H1 (cell line): ENCODE measurements at regions not wholly inside any gene's neighbourhood (a gene's known extent, or its start where the extent isn't known, plus 50 kb on each side); places are given as distances from the start of the nearest gene placed in this dataset.

Experiments
- CTCF ChIA-PET: fragments of 300-600 bp; sonication (Branson Sonifier 250); formaldehyde crosslinking; loops from one replicate; lab custom pipeline; 2021; ENCODE audit not compliant: partially characterized antibody; lab: Charles Lee
- POLR2A ChIA-PET: fragments of 300-600 bp; sonication (Branson Sonifier 250); formaldehyde crosslinking; loops from one replicate; lab custom pipeline; 2021; ENCODE audit warnings: inconsistent platforms; ENCODE audit not compliant: partially characterized antibody; lab: Charles Lee
- DNase-seq, 2 experiments: peaks; one replicate each; pipeline versions ENCODE4 v3.0.0 to v3.0.0-alpha.2; 2010 to 2022; ENCODE audit warnings: low spot score in 2 of 2, low read depth in 1 of 2, mixed read lengths in 1 of 2
- FAIRE-seq: peaks from 2 replicates; lab custom pipeline; 2011; peaks lifted over from hg19 to GRCh38; lab: Jason Lieb, UNC
- H2AFZ ChIP-seq: 2 replicates; pipeline ENCODE4 v1.8.1; 2012; ENCODE audit warnings: low read length, inconsistent platforms
- H2AK5ac ChIP-seq: 2 replicates; pipeline ENCODE4 v1.6.1; 2013; ENCODE audit warnings: low read depth, low read length
- H2BK120ac ChIP-seq: replicated peaks from 2 replicates; pipeline ENCODE3; 2013; ENCODE audit warnings: low read depth, low read length, inconsistent platforms
- H2BK12ac ChIP-seq: 2 replicates; pipeline ENCODE4 v1.6.1; 2013; ENCODE audit warnings: low read depth, low read length
- H2BK15ac ChIP-seq: 2 replicates; pipeline ENCODE4 v1.6.1; 2013; ENCODE audit warnings: low read length
- H2BK20ac ChIP-seq: 2 replicates; pipeline ENCODE4 v1.6.1; 2013; ENCODE audit warnings: low read length
- H2BK5ac ChIP-seq: 2 replicates; pipeline ENCODE4 v1.6.1; 2013; ENCODE audit warnings: low read depth, low read length
- H3K14ac ChIP-seq: 2 replicates; pipeline ENCODE4 v1.6.1; 2013; ENCODE audit warnings: inconsistent platforms; ENCODE audit not compliant: insufficient read length
- H3K18ac ChIP-seq: 2 replicates; pipeline ENCODE4 v1.6.1; 2013; ENCODE audit warnings: low read length; ENCODE audit errors: extremely low read depth
- H3K23ac ChIP-seq: 2 replicates; pipeline ENCODE4 v1.6.1; 2013; ENCODE audit warnings: inconsistent platforms; ENCODE audit not compliant: insufficient read length
- H3K23me2 ChIP-seq: 2 replicates; pipeline ENCODE4 v1.6.1; 2013; ENCODE audit warnings: low read depth, low read length
- H3K27ac ChIP-seq: 2 replicates; pipeline ENCODE4 v1.6.1; 2011; ENCODE audit warnings: low read depth, low read length, inconsistent platforms
- H3K27me3 ChIP-seq, 4 experiments: replicated peaks in 1 of 4; 1 replicate in 1 of 4; 2 replicates in 3 of 4; pipeline versions ENCODE4 v1.6.1 to v1.8.1; 2011 to 2013; ENCODE audit warnings: low read length in 3 of 4, mild to moderate bottlenecking in 3 of 4, inconsistent platforms in 2 of 4, mixed read lengths in 2 of 4, moderate library complexity in 1 of 4; ENCODE audit not compliant: control insufficient read depth in 3 of 4, insufficient read depth in 3 of 4; ENCODE audit errors: extremely low read depth in 1 of 4
- H3K36me3 ChIP-seq, 4 experiments: 2 replicates each; pipeline versions ENCODE4 v1.6.1 to v1.8.1; 2011 to 2013; ENCODE audit warnings: mild to moderate bottlenecking in 4 of 4, low read length in 3 of 4, moderate library complexity in 2 of 4, control low read depth in 1 of 4, inconsistent platforms in 1 of 4; ENCODE audit not compliant: insufficient read depth in 4 of 4, control insufficient read depth in 2 of 4
- H3K4ac ChIP-seq: replicated peaks from 2 replicates; pipeline ENCODE3; 2013; ENCODE audit warnings: low read length, low read depth, mixed read lengths, inconsistent platforms; ENCODE audit not compliant: insufficient read length
- H3K4me1 ChIP-seq, 4 experiments: replicated peaks in 1 of 4; 1 replicate in 1 of 4; 2 replicates in 3 of 4; pipeline versions ENCODE4 v1.6.1 to v1.8.1; 2011 to 2013; ENCODE audit warnings: low read length in 3 of 4, inconsistent platforms in 2 of 4, mixed read lengths in 1 of 4; ENCODE audit not compliant: insufficient read depth in 4 of 4, control insufficient read depth in 3 of 4
- H3K4me2 ChIP-seq, 2 experiments: 2 replicates each; pipeline versions ENCODE4 v1.6.1 to v1.8.1; 2011 to 2013; ENCODE audit warnings: low read depth in 2 of 2, low read length in 2 of 2, control low read depth in 1 of 2, inconsistent platforms in 1 of 2, mild to moderate bottlenecking in 1 of 2; ENCODE audit not compliant: insufficient read depth in 1 of 2
- H3K4me3 ChIP-seq, 4 experiments: fragments of 200-600, 300-600 bp in 1 of 4; sonication (generic), shearing (Covaris generic), sonication (Bioruptor Twin) in 1 of 4; 2 replicates each; pipeline versions ENCODE4 v1.5.1 to v1.8.1; 2011 to 2016; ENCODE audit warnings: low read length in 4 of 4, low read depth in 3 of 4, control low read depth in 2 of 4, inconsistent platforms in 2 of 4, mild to moderate bottlenecking in 2 of 4, mixed read lengths in 1 of 4, moderate library complexity in 1 of 4; ENCODE audit not compliant: insufficient read depth in 2 of 4; ENCODE audit errors: extremely low read depth in 1 of 4
- H3K56ac ChIP-seq: replicated peaks from 2 replicates; pipeline ENCODE3; 2013; ENCODE audit warnings: low read depth, mild to moderate bottlenecking, mixed read lengths, low read length, inconsistent platforms; ENCODE audit not compliant: insufficient read length
- H3K79me1 ChIP-seq: 2 replicates; pipeline ENCODE4 v1.6.1; 2013; ENCODE audit warnings: low read depth, low read length, control low read depth
- H3K79me2 ChIP-seq, 2 experiments: 2 replicates each; pipeline versions ENCODE4 v1.6.1 to v1.8.1; 2012 to 2013; ENCODE audit warnings: low read length in 2 of 2, mild to moderate bottlenecking in 2 of 2, inconsistent platforms in 1 of 2; ENCODE audit not compliant: insufficient read depth in 2 of 2, control insufficient read depth in 1 of 2
- H3K9ac ChIP-seq, 4 experiments: replicated peaks in 1 of 4; 1 replicate in 1 of 4; 2 replicates in 3 of 4; pipeline versions ENCODE4 v1.6.1 to v1.8.1; 2011 to 2013; ENCODE audit warnings: low read depth in 3 of 4, low read length in 3 of 4, control low read depth in 2 of 4, mild to moderate bottlenecking in 2 of 4, moderate library complexity in 2 of 4, inconsistent platforms in 1 of 4; ENCODE audit errors: extremely low read depth in 1 of 4
- H3K9me3 ChIP-seq, 2 experiments: 2 replicates each; pipeline versions ENCODE4 v1.6.1 to v1.8.1; 2012 to 2013; ENCODE audit warnings: mild to moderate bottlenecking in 2 of 2, moderate library complexity in 2 of 2, control low read depth in 1 of 2, inconsistent platforms in 1 of 2, low read depth in 1 of 2, low read length in 1 of 2, mixed read lengths in 1 of 2; ENCODE audit not compliant: insufficient read depth in 2 of 2
- H4K20me1 ChIP-seq, 2 experiments: replicated peaks in 1 of 2; 2 replicates each; pipeline versions ENCODE3 to v1.8.1; 2011 to 2013; ENCODE audit warnings: inconsistent platforms in 2 of 2, low read length in 2 of 2, mild to moderate bottlenecking in 1 of 2; ENCODE audit not compliant: insufficient read depth in 2 of 2, control insufficient read depth in 1 of 2
- H4K5ac ChIP-seq: 2 replicates; pipeline ENCODE4 v1.6.1; 2013; ENCODE audit warnings: low read length, low read depth, mixed read lengths, inconsistent platforms; ENCODE audit not compliant: insufficient read length
- H4K8ac ChIP-seq: 2 replicates; pipeline ENCODE4 v1.8.0; 2013; ENCODE audit warnings: mild to moderate bottlenecking, moderate library complexity, low read length, inconsistent platforms; ENCODE audit not compliant: insufficient read depth; ENCODE audit errors: extremely low read depth
- H4K91ac ChIP-seq: replicated peaks from 2 replicates; pipeline ENCODE3; 2013; ENCODE audit warnings: low read length, mixed read lengths, inconsistent platforms; ENCODE audit not compliant: insufficient read length
- SAP30 ChIP-seq: fragments of 300-600 bp; sonication (generic); IDR thresholded peaks from 2 replicates; pipeline ENCODE4 v1.7.1; 2012; ENCODE audit warnings: low read length, moderate library complexity, mild to moderate bottlenecking, inconsistent platforms; ENCODE audit not compliant: insufficient read depth, insufficient replicate concordance
- TAF1 ChIP-seq: IDR thresholded peaks from 2 replicates; pipeline ENCODE4 v1.6.1; 2011; ENCODE audit warnings: mild to moderate bottlenecking, low read depth, low read length
- WGBS, 2 experiments: shearing (Covaris generic) in 1 of 2; methylation state at CpG; one replicate each; pipeline versions ENCODE4 v1.1.6 to v1.1.7; 2013 to 2015; ENCODE audit warnings: low lambda C conversion rate in 2 of 2, mixed read lengths in 2 of 2, inconsistent platforms in 1 of 2, low coverage in 1 of 2, missing lambda C conversion rate in 1 of 2; ENCODE audit not compliant: insufficient replicate concordance in 2 of 2, insufficient coverage in 1 of 2, insufficient read length in 1 of 2; ENCODE audit errors: extremely low coverage in 1 of 2, missing lambda C conversion rate in 1 of 2; 5-methylcytosine and 5-hydroxymethylcytosine counted together

DNA sequence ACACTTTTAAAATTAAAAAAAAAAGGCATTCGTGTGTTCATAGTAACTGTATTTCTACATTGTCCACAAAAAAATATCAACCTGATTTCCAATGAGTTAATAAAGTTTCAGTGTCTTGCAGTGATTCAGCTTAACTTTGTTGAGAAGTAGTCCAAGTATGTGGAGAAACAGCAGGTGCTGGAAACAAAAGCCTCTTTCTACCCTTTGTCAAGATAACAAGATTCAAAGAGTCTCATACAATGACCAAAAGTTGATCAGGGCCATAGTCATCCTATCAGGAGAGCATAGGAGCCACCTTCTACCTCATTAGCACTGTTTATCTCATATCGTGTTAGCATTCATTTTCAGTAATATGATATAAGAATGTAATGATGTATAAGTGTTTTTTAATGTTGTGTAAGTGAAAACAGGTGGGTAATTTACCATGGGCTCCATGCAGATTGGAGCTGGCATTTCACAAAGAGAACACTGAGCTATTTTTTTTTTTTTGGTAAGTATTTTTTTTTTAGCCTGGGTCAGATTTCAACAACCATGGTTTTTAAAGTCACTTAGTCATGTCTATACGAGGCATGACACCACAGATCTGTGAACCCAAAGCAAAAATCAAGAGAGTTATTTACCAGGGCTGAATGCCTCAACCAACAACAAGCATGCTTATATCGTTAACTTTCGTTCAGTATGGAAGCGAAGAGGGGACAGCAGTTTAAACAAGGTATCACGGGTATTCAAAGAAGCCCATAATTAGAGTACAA is 165.0 kb upstream of the ZNF521 start:
- H2BK15ac ChIP-seq = no peak overlapping the region
- ChIA-PET CTCF (interaction anchor here (0.8 to 1.2 kb wide), 3 partner anchors 10 to 380 kb away, joined by 3 to 4 read pairs (median 3); no protein-coding TSS in a partner anchor), POLR2A (no interaction called here)
- H3K9ac ChIP-seq = no peak overlapping the region
- no peak overlapping the region for H3K4me2 ChIP-seq
- no peak overlapping the region for H4K8ac ChIP-seq
- no peaks in the 10 kb centered on the region for H3K36me3 ChIP-seq
- H2BK120ac ChIP-seq = no peak overlapping the region
- no peak overlapping the region for H3K27ac ChIP-seq
- H3K18ac ChIP-seq = no peak overlapping the region
- DNase-seq = no peak
- no peak for FAIRE-seq
- H2BK20ac ChIP-seq = no peak overlapping the region
- H3K23me2 ChIP-seq = no peaks in the 10 kb centered on the region
- H4K20me1 ChIP-seq = no peaks in the 10 kb centered on the region
- H3K4me3 ChIP-seq = no peak overlapping the region
- no peak overlapping the region for H2BK5ac ChIP-seq
- H3K14ac ChIP-seq = no peak overlapping the region
- H2AK5ac ChIP-seq = no peak overlapping the region
- WGBS, 2 experiments = 87% methylated on average over 7 of the region's 7 CpGs; no CpG with 5 or more reads in 1 of the 2 experiments
- no peak overlapping the region for H4K5ac ChIP-seq
- no peaks in the 10 kb centered on the region for H3K27me3 ChIP-seq
- H3K4ac ChIP-seq = no peak overlapping the region
- no peaks in the 10 kb centered on the region for H3K79me2 ChIP-seq
- H2BK12ac ChIP-seq = no peak overlapping the region
- no peaks in the 10 kb centered on the region for H3K9me3 ChIP-seq
- no peak overlapping the region for H2AFZ ChIP-seq
- no peak overlapping the region for H3K23ac ChIP-seq
- TF ChIP-seq SAP30 (no peak), TAF1 (no peak)
- H3K56ac ChIP-seq = no peak overlapping the region
- H3K4me1 ChIP-seq = no peaks in the 10 kb centered on the region; a peak in 1 of 7 replicates
- no peaks in the 10 kb centered on the region for H3K79me1 ChIP-seq
- no peak overlapping the region for H4K91ac ChIP-seq
